Hematopoietic multipotent progenitor cell treated with erythropoietin and hydrocortisone succinate and interleukin-3 and kit ligand, for 17 days (in vitro differentiated cells): ENCODE measurements at regions not wholly inside any gene's neighbourhood (a gene's known extent, or its start where the extent isn't known, plus 50 kb on each side); places are given as distances from the start of the nearest gene placed in this dataset.
"Not testable (repeated sequence)": the region's sequence is repeated elsewhere in the genome, so short reads cannot be mapped to it uniquely, and the experiment has no call there.

Experiments used
- DNase-seq: peaks from one replicate; pipeline ENCODE4 v3.0.0-alpha.2; 2015; ENCODE audit warnings: low spot score

GRCh38 chr9:2279138-2279537 lies 264.0 kb downstream of the SMARCA2 start:
- DNase-seq = not testable (repeated sequence)

- DNase-seq = no peak
Observed at GRCh38 chr9:2281031-2281802, 266.1 kb downstream of the SMARCA2 start.

- no peak for DNase-seq
Observed at GRCh38 chr9:2281803-2282185, 266.6 kb downstream of the SMARCA2 start.

GRCh38 chr9:2284770-2285169 lies 269.6 kb downstream of the SMARCA2 start:
- DNase-seq = no peak

- DNase-seq = no peak
Observed at GRCh38 chr9:2285416-2286332, 270.5 kb downstream of the SMARCA2 start.

GRCh38 chr9:2286333-2286705 lies 271.2 kb downstream of the SMARCA2 start:
- DNase-seq = no peak

GRCh38 chr9:2286825-2287455 lies 271.8 kb downstream of the SMARCA2 start:
- no peak for DNase-seq

GRCh38 chr9:2288309-2288708 lies 273.2 kb downstream of the SMARCA2 start:
- DNase-seq = no peak

GRCh38 chr9:2289263-2289662 lies 274.1 kb downstream of the SMARCA2 start:
- no peak for DNase-seq

- DNase-seq = no peak
Observed at GRCh38 chr9:2290382-2290781, 275.2 kb downstream of the SMARCA2 start.

GRCh38 chr9:2291980-2292704 lies 277.0 kb downstream of the SMARCA2 start:
- no peak for DNase-seq

GRCh38 chr9:2292733-2293132 lies 277.6 kb downstream of the SMARCA2 start:
- no peak for DNase-seq

- DNase-seq = no peak
Observed at GRCh38 chr9:2297771-2298170, 282.6 kb downstream of the SMARCA2 start.

- no peak for DNase-seq
Observed at GRCh38 chr9:2298217-2298616, 283.1 kb downstream of the SMARCA2 start.

GRCh38 chr9:2299156-2299842 lies 284.2 kb downstream of the SMARCA2 start:
- no peak for DNase-seq

GRCh38 chr9:2299843-2300205 lies 284.7 kb downstream of the SMARCA2 start:
- no peak for DNase-seq

- no peak for DNase-seq
Observed at GRCh38 chr9:2300325-2300724, 285.2 kb downstream of the SMARCA2 start.

- no peak for DNase-seq
Observed at GRCh38 chr9:2302606-2303005, 287.5 kb downstream of the SMARCA2 start.

- no peak for DNase-seq
Observed at GRCh38 chr9:2303056-2303455, 287.9 kb downstream of the SMARCA2 start.

- DNase-seq = no peak
Observed at GRCh38 chr9:2307480-2307879, 292.3 kb downstream of the SMARCA2 start.

GRCh38 chr9:2311920-2312319 lies 296.8 kb downstream of the SMARCA2 start:
- DNase-seq = no peak

- DNase-seq = no peak
Observed at GRCh38 chr9:2313512-2313911, 298.4 kb downstream of the SMARCA2 start.
